Breast epithelium (tissue), 4 donors: ENCODE measurements at regions not wholly inside any gene's neighbourhood (a gene's known extent, or its start where the extent isn't known, plus 50 kb on each side); places are given as distances from the start of the nearest gene placed in this dataset.

Experiments
- DNase-seq, 2 donors: peaks; one replicate each; pipeline ENCODE4 v3.0.0-alpha.2; 2019; ENCODE audit warnings: low spot score in 2 of 2
- H3K27ac ChIP-seq, 2 donors: fragments of 200-600 bp; sonication (generic) in 1 of 2; one replicate each; pipeline ENCODE4 v1.5.1; 2016 to 2019; ENCODE audit warnings: mild to moderate bottlenecking in 1 of 2
- H3K27me3 ChIP-seq, 2 donors: fragments of 200-600 bp; sonication (generic) in 1 of 2; one replicate each; pipeline versions ENCODE4 v1.5.1 to v1.6.0; 2017 to 2019; ENCODE audit warnings: control low read depth in 1 of 2, mild to moderate bottlenecking in 1 of 2
- H3K36me3 ChIP-seq: fragments of 200-600 bp; one replicate; pipeline ENCODE4 v1.5.1; 2019
- H3K4me1 ChIP-seq, 2 donors: fragments of 200-600 bp; sonication (generic); one replicate each; pipeline ENCODE4 v1.5.1; 2016 to 2019; ENCODE audit warnings: control low read depth in 1 of 2
- H3K4me3 ChIP-seq, 3 donors: fragments of 200-600 bp; sonication (generic); 1 replicate in 2 of 3; 2 replicates in 1 of 3; pipeline ENCODE4 v1.5.1; 2016 to 2019; ENCODE audit warnings: mild to moderate bottlenecking in 3 of 3, moderate library complexity in 2 of 3
- H3K9me3 ChIP-seq, 2 donors: fragments of 200-600 bp; sonication (generic) in 1 of 2; one replicate each; pipeline ENCODE4 v1.5.1; 2016 to 2019; ENCODE audit warnings: control low read depth in 1 of 2
- POLR2A ChIP-seq: fragments of 450-650 bp; IDR thresholded peaks from one replicate; pipeline ENCODE4 v1.6.1; 2016; ENCODE audit warnings: antibody characterized with exemption, mild to moderate bottlenecking, moderate library complexity
- POLR2AphosphoS5 ChIP-seq, 3 donors: sonication (generic); formaldehyde crosslinking; IDR thresholded peaks; one replicate each; pipeline ENCODE4 v1.6.1; 2017; ENCODE audit warnings: antibody characterized with exemption in 3 of 3
- intact Hi-C: fragments of 100-400 bp; cut with DNase I; formaldehyde crosslinking; loops from one replicate; pipeline ENCODE4 v1.15.1; 2023; ENCODE audit warnings: low total_unique reads
- TF ChIP-seq, protein P1 (sequence below), 3 donors: fragments of 450-650 bp; IDR thresholded peaks; one replicate each; pipeline ENCODE4 v1.5.1; 2016 to 2017; ENCODE audit warnings: antibody characterized with exemption in 3 of 3, mild to moderate bottlenecking in 3 of 3, moderate library complexity in 3 of 3

DNA sequence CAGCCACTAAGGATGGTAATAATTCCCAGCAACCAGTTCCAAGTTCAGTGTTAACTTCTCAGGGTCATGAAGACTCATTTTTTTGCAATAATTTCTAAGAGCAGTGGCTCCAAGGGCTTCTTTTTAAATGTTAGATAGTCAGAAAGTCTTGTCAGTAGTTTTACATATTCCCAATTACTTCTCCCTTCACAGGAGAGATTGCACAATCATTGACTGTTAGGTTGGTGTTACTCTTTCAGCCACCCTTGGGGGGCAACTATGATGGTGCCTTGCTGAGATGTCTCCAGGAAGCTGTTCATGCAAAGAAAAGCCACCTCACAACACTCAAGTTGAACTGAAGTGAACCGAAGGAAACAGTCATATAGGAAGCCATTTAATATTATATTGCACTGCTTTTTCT is 127.9 kb upstream of the DOCK10 start:
- DNase-seq: no peak
- Histone ChIP-seq H3K27me3 (no peaks in the 10 kb centered on the region), H3K4me1 (no peaks in the 10 kb centered on the region), H3K4me3 (no peak overlapping the region), H3K27ac (no peak overlapping the region), H3K36me3 (no peaks in the 10 kb centered on the region), H3K9me3 (no peaks in the 10 kb centered on the region)
- intact Hi-C loops: no loop called here
- TF ChIP-seq POLR2A: no peak
- TF ChIP-seq, protein P1, sequence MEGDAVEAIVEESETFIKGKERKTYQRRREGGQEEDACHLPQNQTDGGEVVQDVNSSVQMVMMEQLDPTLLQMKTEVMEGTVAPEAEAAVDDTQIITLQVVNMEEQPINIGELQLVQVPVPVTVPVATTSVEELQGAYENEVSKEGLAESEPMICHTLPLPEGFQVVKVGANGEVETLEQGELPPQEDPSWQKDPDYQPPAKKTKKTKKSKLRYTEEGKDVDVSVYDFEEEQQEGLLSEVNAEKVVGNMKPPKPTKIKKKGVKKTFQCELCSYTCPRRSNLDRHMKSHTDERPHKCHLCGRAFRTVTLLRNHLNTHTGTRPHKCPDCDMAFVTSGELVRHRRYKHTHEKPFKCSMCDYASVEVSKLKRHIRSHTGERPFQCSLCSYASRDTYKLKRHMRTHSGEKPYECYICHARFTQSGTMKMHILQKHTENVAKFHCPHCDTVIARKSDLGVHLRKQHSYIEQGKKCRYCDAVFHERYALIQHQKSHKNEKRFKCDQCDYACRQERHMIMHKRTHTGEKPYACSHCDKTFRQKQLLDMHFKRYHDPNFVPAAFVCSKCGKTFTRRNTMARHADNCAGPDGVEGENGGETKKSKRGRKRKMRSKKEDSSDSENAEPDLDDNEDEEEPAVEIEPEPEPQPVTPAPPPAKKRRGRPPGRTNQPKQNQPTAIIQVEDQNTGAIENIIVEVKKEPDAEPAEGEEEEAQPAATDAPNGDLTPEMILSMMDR (IDR thresholded peaks at IDR 0.05): no peak
- TF ChIP-seq POLR2AphosphoS5 (IDR thresholded peaks at IDR 0.05): no peak

DNA sequence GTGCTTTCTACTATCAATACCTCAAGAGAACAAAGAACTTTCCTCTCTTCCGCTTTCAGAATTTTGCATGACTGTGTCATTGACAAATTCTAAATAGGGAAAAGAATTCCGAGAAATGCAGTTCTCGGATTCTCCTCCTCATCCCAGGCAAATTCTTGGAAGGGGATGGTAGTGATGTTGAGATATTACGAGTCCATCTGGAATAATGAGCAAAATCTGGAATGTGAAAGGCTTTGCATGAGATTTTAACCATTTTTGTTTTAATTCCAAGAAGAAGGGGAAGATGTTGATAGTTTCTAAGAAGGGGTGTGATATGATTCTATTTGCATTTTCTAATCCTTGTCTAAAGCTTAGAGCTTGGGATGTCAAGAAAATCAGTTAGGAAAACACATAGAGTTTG is 127.1 kb upstream of the DOCK10 start:
- Histone ChIP-seq H3K4me1 (no peaks in the 10 kb centered on the region), H3K9me3 (no peaks in the 10 kb centered on the region), H3K36me3 (no peaks in the 10 kb centered on the region), H3K4me3 (no peak overlapping the region), H3K27ac (no peak overlapping the region), H3K27me3 (no peaks in the 10 kb centered on the region)
- no peak for DNase-seq
- intact Hi-C loops: no loop called here
- TF ChIP-seq POLR2AphosphoS5 (IDR thresholded peaks at IDR 0.05): no peak
- TF ChIP-seq, protein P1 (IDR thresholded peaks at IDR 0.05): no peak
- TF ChIP-seq POLR2A: no peak

- H3K27ac ChIP-seq: no peak overlapping the region
- no peaks in the 10 kb centered on the region for H3K9me3 ChIP-seq
- no peaks in the 10 kb centered on the region for H3K27me3 ChIP-seq
- no peak for DNase-seq
- intact Hi-C loops: no loop called here
- TF ChIP-seq, protein P1 (IDR thresholded peaks at IDR 0.05): no peak
- TF ChIP-seq POLR2AphosphoS5 (IDR thresholded peaks at IDR 0.05): no peak
- TF ChIP-seq POLR2A: no peak
- H3K4me1 ChIP-seq: no peaks in the 10 kb centered on the region
- no peak overlapping the region for H3K4me3 ChIP-seq
- no peaks in the 10 kb centered on the region for H3K36me3 ChIP-seq
Measured at GRCh38 chr2:225165052-225165451, 122.8 kb upstream of the DOCK10 start.

DNA sequence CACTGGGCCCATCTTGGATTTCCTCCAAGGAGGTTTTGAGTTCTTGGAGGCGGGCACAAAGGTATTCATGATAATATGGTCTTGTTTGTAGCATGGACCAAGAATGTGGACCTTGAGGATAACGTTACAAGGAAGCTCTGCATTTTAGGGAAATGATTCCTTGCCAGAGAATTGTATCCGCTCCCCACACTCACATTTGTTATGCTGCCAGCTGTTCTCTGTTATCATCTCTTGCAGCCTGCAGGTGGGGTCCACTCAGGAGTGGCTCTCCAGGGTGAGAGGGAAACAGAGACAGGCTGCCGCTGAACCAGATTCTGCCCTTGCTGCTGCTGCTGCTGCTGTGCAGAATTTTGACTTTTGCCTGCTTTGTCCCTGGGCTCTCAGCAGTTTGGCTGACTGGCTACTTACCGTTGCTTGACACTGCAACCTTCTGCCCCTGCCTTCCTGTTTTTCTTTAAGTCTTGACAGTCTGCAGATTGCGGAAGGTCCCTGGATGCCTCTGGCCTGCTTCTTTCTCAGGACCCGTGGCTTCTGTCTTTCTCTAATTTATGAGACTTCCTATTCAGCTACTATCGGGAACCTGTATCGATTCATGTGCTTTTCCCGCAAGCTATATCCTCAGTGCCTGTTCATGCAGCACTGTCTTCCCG is 122.3 kb upstream of the DOCK10 start:
- no peak for DNase-seq
- Histone ChIP-seq H3K4me1 (no peaks in the 10 kb centered on the region), H3K4me3 (no peak overlapping the region), H3K36me3 (no peaks in the 10 kb centered on the region), H3K27ac (no peak overlapping the region), H3K9me3 (no peaks in the 10 kb centered on the region), H3K27me3 (no peaks in the 10 kb centered on the region)
- intact Hi-C loops: no loop called here
- no peak for TF ChIP-seq POLR2A
- TF ChIP-seq, protein P1 (IDR thresholded peaks at IDR 0.05): no peak

DNA sequence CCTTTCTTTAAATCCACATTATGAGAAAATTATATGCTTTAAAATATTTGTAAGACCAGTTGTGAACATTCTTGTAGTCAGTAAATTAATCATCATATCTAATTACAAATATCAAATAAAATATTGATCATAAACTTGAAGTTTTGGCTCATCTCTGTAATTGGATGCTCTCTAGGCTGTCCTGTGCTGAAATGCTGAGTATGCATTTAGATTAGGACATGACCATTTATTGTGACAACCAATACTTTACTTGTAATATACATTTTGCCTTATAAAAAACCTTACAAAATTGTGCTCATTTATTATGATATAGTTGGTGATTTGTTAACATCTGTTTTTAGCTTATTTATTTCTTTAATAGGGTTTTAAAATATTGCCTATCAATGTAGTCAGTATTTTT is 116.1 kb upstream of the DOCK10 start:
- no peak for TF ChIP-seq POLR2A
- TF ChIP-seq, protein P1 (IDR thresholded peaks at IDR 0.05): no peak
- no peak for TF ChIP-seq POLR2AphosphoS5 (IDR thresholded peaks at IDR 0.05)
- H3K9me3 ChIP-seq: no peaks in the 10 kb centered on the region
- no peak overlapping the region for H3K4me3 ChIP-seq
- H3K27ac ChIP-seq: no peak overlapping the region
- intact Hi-C loops: no loop called here
- H3K4me1 ChIP-seq: no peaks in the 10 kb centered on the region
- no peak for DNase-seq
- H3K27me3 ChIP-seq: no peaks in the 10 kb centered on the region
- H3K36me3 ChIP-seq: no peaks in the 10 kb centered on the region
